Fibroblast of villous mesenchyme (primary cell): ENCODE measurements at regions not wholly inside any gene's neighbourhood (a gene's known extent, or its start where the extent isn't known, plus 50 kb on each side); places are given as distances from the start of the nearest gene placed in this dataset.
"Not testable (repeated sequence)": the region's sequence is repeated elsewhere in the genome, so short reads cannot be mapped to it uniquely, and the experiment has no call there.

ENCODE experiments used
- DNase-seq: peaks from one replicate; pipeline ENCODE4 v3.0.0-alpha.2; 2010; ENCODE audit warnings: low read depth
- H3K4me3 ChIP-seq: 2 replicates; pipeline ENCODE4 v1.5.1; 2011; ENCODE audit warnings: low read depth, mild to moderate bottlenecking, low read length
- CTCF ChIP-seq: IDR thresholded peaks from 2 replicates; pipeline ENCODE4 v1.5.1; 2012; ENCODE audit warnings: low read depth, mild to moderate bottlenecking, low read length; ENCODE audit not compliant: insufficient read depth

DNA sequence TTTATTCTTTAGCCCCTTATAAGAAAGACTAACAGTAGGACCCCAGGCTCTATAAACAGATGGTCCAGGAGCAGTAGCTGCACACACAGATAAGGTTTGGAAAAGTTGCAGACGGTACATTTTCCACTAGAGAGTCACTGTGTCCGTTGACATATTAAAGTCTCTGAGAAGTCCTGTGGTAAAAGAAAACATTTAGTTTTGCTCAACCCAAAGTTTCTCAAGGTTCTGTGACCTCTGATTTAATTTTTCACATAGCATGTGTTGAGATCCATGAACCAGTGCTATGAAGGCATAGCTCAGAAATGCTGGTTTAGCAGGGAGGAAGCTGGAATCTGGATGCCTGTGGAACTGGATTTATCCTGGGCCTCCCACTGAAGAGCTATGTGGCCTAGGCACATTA lies 62.7 kb upstream of the RASEF start:
- DNase-seq: no peak
- no peak overlapping the region for H3K4me3 ChIP-seq
- TF ChIP-seq CTCF: no peak

DNA sequence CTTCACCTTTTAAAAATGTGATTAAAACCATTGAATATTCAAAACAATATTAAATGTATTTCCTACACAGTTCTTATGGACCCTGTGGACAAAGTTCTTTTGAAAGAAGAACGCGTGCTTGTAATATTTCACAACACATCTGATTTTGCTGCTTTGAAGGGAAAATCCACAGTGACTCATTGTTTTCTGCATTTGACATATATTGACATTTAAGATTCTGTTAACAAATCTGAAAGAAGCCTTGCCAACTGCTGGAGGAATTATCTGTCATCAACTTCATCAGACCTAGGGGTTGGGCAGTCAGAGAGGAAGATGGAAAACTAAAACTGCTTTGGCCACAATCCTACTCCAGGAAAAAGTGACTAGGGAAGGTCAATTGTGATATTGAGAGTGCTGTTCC lies 56.9 kb upstream of the RASEF start:
- no peak for DNase-seq
- H3K4me3 ChIP-seq: no peak overlapping the region
- TF ChIP-seq CTCF: no peak

GRCh38 chr9:83116026-83116425 lies 53.1 kb upstream of the RASEF start:
- no peak for DNase-seq
- H3K4me3 ChIP-seq: no peak overlapping the region
- TF ChIP-seq CTCF: no peak

- not testable (repeated sequence) for H3K4me3 ChIP-seq, DNase-seq
Measured at GRCh38 chr9:83113445-83113844, 50.5 kb upstream of the RASEF start.
